DMS53 treated with DMSO at 0.1 percent for 48 hours (cell line): ENCODE measurements at regions not wholly inside any gene's neighbourhood (a gene's known extent, or its start where the extent isn't known, plus 50 kb on each side); places are given as distances from the start of the nearest gene placed in this dataset.

Experiments
- DNase-seq: peaks from one replicate; lab custom pipeline; 2025; ENCODE audit not compliant: unreplicated experiment; lab: John Stamatoyannopoulos, UW

DNA sequence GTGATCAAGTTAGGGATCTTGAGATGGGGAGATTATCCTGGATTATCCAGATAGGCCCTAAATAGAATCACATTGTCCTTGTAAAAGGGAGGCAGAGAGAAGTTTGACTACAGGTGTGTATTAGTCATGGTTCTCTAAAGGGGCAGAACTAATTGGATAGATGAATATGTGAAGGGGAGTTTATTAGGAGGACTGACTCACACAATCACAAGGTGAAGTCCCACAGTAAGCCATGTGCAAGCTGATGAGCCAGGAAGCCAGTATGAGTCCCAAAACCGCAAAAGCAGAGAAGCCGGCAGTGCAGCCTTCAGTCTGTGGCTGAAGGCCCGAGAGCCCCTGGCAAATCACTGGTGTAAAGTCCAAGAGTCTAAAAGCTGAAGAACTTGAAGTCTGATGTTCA, 275.8 kb downstream of the KCNS3 start:
- no peak for DNase-seq

DNA sequence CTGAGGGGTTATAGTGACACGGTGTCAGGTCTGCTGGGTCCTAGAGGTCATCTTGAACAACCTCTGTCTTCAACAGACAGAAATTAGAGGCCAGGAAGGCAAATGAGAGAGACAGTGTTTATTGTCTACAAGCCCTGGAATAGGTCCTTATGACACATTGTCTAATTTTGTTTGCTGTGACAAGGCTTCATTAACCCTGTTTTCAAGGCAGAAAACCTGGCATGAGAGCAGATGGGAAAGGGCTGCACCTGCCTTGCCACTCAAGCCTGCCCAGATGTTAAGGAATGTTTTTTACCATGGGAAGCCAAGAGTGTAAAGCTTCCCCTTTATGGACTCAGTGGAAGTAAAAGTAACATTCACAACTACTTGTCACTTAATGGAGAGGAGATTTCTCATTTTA, 275.3 kb downstream of the KCNS3 start:
- DNase-seq: no peak

DNA sequence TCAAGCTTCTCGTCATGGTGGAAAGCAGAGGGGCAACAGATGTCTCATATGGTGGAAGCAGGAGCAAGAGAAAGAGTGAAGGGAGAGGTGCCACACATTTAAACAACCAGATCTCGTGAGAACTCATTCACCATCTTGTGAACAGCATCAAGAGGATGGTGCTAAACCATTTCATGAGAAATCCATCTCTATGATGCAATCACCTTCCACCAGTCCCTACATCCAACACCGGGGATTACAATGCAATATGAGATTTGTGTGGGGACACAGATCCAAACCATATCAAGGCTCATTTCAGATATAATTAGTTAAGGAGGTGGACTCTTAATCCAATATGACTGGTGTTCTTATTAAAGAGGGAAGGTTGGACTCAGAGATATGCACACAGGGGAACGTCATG, 272.8 kb downstream of the KCNS3 start:
- no peak for DNase-seq

DNA sequence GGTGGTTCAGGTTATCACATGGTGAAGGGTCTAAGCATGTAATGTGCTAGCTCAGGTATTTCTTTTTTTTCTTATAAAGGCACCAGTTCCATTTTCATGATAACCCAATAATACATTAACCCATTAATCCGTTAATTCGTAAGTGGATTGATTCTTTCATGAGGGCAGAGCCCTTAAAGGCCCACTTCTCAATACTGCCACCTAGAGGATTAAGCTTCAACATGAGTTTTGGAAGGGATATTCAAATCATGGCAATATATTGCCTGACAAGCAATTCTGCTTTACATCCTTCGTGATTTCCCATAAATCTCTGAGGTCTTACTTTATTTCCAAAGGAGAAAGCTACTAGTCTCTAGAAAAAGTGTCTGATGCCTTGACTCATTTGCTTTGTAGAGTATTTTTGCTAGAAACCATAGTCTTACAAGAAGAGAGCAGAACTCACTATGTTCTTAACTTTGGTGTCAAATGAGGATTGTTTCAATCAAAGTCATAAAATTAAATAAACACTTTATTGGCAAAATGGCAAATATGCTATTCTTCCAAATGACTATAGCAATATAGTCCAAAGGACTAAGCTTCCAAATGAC, 271.3 kb downstream of the KCNS3 start:
- peak; percentile 25 for DNase-seq

- DNase-seq: no peak
These were observed 258.5 kb downstream of the KCNS3 start for GRCh38 chr2:18136881-18137475.

DNA sequence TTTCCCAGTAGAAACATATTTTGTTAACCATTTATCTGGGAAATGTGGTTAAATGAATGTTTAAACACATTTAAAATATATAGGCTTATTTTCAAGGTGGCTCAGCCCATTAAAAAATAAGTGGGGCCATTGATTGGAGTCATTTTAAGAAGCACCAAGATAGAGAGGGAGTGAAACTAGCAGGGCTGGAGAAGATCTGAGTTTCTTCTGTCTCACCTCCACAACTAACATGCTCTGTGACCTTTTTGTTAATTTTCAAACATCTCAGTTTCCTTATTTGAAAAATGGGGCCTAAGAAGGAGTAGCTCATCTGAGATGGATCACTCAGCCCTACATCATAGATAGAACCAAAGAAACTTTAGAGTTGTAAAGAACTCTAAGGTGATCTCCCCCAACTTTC, 254.8 kb downstream of the KCNS3 start:
- DNase-seq: no peak

DNA sequence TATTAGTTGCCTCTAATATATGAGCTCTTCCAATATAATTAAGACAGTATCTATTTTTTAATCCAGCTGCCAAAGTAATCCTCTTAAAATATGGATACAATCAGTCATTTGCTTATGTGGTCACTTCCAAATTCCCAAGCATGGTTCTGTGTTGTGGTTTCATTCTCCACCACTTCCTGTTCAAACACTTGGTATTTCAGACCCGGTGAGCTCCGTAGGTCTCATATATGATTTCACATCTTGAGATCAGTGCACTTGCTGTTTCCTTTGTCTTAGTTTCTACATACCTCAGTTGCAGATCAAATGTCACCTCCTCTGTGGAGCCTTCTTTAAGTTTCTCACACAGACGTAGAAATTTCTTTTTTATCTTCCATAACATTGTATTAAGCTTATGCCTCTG, 254.2 kb downstream of the KCNS3 start:
- no peak for DNase-seq

DNA sequence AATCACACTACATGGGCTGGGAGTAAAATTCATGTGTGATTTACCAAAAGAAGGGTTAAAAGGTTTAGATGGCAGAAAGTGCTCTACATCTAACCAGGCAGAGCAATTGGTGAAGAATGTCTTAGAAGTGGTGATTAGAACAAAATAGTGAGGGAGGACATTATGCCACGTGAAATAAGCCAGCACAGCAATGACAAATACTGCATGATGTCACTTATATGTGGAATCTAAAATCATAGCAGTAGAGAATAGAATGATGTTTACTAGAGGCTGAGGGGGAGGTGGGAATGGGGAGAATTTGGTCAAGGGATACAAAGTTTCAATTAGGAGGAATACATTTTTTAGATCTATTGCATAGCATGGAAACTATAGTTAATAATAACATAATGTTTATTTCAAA, 253.3 kb downstream of the KCNS3 start:
- no peak for DNase-seq

DNA sequence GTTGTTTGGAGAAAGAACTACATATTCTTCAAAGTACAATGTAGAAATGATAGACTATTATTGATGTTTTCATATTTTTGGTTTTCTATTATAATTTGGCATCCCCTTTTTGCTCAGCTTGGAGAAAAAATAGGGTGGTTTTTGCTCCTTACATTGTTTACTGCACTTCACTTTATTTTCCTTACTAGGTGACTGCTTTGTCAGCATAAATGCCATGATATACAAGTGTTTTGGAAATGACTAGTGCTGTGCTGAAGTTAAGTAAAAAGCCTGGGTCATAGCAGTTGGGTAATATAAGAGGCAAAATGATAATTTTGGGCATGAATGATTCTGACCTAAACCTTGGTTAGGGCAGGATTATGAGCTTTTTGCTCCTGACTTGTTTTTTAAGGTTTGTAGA, 250.9 kb downstream of the KCNS3 start:
- DNase-seq: no peak

DNA sequence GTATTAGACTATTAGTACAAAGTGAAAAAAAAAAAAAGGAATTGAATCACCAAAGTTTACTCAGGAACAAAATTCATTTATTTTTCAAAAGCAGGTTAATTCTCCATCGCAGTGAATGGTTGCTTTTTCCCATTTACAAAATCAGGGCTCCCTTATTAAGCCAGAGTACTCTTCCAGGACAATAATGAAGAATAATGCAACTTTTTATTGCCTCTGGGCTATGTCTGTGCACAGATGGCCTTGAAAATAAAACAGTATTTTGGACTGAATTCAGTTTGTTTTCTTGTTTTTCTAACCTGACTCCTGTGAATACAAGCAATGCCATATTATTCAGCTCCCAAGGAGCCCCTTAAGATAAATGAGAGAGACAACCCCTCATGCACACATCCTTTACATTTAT, 246.8 kb downstream of the KCNS3 start:
- no peak for DNase-seq

GRCh38 chr2:18124116-18124835, 245.8 kb downstream of the KCNS3 start:
- DNase-seq: no peak

DNA sequence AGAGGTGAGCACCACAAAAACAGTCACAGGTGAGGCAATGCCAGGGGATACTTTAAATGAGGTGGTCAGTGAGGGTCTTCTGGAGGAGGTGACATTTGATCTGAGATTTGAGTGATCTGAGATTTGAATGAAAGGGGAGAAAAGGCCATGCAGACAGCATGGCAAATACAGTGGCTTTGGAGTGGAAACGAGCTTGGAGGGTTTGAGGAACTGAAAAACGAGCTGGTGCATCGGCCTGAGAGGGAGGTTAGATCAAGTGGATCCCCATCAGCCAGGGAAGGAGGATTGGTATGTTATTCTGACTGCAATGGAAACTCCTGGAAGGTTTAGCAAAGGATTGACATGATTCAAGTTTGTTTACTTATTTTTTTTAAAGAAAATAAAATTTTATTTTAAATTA, 245.1 kb downstream of the KCNS3 start:
- no peak for DNase-seq

- no peak for DNase-seq
These were observed 244.7 kb downstream of the KCNS3 start for GRCh38 chr2:18123211-18123570.

DNA sequence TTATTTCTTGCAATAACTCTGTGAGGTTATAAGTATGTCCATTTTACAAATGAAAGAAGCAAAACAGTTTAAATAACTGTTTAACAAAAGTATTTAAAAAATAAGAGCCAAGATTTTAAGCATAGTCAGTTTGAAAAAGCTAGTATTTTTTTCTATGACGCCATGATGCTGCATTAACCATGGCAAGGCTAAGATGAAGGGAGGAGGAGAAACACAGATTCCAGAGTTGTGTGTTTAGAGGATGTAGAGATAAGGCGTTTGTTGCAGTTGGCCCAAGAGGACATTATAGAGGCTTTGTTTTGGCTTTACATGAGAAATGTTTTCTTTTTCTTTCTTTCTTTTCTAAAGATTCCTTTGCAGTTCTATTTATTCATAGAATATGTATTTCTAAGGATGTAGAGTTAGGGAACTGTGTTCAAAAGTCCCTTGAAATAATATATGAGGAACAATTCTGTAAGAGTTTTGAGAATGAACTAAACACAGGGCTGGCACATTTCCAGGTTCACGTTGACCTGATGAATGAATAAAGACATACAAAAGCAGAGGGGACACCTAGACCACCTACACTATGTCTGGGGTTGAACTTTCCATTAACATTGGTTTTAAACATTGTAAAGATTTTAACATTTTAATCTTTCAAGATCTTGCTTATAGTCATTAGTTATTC, 244.2 kb downstream of the KCNS3 start:
- DNase-seq: no peak

DNA sequence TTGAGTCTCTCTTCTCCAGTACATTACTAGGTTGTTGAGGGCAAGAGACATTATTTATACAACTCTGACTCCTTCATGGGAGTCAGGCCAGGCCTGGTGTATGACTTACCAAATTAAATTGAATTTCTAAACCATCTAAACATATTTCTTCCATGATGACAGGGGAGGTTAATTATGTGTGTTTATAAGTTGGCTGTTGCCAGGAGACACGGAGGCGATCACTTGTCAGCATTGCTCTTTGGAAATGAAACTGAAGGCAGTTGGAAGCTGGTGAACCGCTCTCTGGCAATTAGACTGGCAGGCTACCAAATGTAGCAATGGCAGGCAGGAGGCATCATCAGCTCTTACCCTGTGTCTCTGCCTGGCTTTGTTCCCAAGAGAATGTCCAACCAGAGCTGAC, 241.4 kb downstream of the KCNS3 start:
- DNase-seq: no peak

- no peak for DNase-seq
These were observed 240.2 kb downstream of the KCNS3 start for GRCh38 chr2:18118703-18119102.

DNA sequence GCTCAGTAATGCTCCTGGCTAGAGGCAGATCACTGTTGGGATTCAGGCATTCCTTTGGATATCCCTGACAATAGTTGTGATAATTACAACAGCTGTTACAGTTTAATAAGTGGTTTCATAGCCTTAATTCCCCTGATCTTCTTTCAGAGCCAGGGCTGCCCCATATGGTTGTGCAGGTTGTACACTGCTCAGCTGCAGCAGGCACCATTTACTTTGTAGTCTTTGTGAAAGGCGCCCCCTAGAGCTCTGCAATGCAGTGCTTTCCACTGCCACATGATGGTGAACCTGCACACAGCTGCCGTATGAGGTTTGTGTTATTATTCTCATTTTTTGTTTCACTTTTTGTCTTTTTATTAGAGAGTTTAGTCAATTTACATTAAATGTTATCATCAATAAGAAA, 239.1 kb downstream of the KCNS3 start:
- DNase-seq: peak; percentile 29

DNA sequence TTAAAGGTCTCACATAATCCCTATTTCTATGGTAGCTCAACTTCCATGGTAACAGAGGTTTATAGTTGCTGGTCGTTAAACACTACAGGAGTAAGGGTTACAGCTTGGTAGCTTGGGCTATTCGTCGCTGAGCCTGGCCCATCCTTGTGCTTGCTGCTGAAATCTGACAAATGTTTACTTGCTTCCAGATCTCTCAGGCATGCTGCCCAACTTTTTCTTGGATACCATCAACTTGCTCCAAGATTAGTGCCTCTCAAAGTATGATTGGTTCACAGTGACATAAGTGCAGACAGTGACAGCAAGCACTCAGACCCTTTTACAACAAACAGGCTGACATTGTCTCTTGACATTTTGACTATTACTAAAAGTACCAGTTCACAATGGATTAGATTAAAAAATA, 231.8 kb downstream of the KCNS3 start:
- DNase-seq: no peak

- DNase-seq: no peak
These were observed 228.4 kb downstream of the KCNS3 start for GRCh38 chr2:18106841-18107240.

GRCh38 chr2:18105929-18106328, 227.5 kb downstream of the KCNS3 start:
- DNase-seq: no peak

GRCh38 chr2:18104595-18105224, 226.2 kb downstream of the KCNS3 start:
- DNase-seq: no peak
